ENCODE measurements at regions not wholly inside any gene's neighbourhood (a gene's known extent, or its start where the extent isn't known, plus 50 kb on each side); places are given as distances from the start of the nearest gene placed in this dataset.

DNA sequence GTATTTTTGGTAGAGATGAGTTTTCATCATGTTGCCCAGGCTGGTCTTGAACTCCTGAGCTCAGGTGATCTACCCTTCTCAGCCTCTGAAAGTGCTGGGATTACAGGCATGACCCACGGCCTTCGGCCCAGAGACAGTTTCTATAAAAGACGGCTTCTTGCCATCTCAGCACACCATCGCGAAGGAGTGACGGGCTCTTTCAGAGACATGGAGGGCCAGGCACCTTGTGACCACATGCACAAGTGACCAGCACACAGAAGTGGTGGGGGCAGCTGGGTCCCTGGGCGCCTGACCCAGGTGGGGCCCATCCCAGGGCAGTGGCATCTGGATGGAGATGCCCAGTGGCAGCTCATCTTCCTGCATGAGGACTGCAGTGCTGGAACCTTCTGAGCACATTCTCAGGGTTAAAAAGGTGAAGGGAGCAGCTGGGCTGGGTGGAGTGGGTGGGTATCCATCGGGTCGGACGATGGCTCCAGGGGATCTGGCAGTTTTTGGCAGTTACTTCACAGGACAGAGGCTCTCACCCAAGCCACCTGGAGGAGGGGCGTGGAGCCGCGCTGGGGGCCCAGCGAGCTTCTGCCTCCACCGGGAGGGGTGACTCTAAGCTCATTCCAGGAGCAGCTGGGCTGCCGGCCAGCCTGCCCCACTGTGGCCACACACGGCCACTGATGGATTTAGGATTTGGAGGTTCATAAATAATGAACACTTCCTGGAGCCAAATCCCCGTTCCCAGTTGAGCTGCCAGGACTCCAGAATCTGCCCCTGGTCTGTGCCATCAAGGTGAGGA, 373.0 kb downstream of the CTTN start:
- CTCF ChIA-PET, result no interaction called here
- POLR2A ChIA-PET, result no interaction called here

DNA sequence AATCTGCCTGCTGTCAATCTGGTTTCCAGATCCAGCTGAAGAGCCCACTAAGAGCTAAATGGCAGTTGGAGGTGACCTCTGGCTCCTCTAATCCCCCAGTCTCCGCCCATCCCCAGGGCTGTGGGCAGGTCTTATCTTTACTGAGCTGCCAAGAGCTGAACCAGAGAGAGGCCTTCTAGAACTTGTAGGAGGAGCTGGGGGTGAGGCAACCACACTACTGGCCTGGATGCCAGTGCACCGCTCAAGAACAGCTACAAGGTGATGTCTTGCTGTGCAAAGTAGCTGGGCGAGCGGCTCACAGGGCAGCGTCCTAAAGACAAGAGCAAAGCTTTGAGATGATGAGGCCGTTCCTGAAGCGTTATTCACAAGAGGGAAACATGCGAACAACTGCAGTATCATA, 374.6 kb downstream of the CTTN start:
- CTCF ChIA-PET, result interaction anchor here (0.9 kb wide), 1 partner anchor 11 kb away, joined by 3 read pairs; no protein-coding TSS in a partner anchor
- POLR2A ChIA-PET, result no interaction called here

DNA sequence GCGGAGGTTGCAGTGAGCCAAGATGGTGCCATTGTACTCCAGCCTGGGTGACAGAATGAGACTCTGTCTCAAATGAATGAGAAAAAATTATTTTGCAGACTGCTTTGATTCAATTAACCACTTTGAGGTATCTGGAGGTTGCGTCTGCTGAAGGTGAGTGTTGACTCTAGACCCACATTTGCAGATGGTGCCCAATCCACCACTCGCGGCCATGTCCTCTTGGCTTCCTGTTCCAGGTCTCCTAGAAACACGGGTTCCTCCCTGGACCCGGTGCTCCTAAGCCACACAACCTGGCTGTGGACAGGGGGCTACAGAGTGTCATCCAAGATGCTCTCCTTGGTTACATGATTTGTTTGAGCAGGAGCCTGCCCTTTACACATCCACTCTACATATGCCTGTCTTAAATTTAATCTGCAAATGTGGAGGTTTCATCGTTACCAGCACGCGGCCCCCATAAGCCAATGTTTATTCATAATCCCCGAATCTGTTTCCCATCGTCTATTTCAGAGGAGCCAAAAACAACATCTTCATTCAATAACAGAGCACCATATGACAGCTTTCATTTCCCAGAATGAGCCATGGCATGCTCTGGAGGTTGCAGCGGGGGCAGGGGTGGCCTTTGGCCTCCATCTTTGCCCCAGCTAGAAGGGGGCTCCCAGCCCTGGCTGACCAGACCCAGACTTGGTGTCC, 377.2 kb downstream of the CTTN start:
- CTCF ChIA-PET, result no interaction called here
- POLR2A ChIA-PET, result no interaction called here

DNA sequence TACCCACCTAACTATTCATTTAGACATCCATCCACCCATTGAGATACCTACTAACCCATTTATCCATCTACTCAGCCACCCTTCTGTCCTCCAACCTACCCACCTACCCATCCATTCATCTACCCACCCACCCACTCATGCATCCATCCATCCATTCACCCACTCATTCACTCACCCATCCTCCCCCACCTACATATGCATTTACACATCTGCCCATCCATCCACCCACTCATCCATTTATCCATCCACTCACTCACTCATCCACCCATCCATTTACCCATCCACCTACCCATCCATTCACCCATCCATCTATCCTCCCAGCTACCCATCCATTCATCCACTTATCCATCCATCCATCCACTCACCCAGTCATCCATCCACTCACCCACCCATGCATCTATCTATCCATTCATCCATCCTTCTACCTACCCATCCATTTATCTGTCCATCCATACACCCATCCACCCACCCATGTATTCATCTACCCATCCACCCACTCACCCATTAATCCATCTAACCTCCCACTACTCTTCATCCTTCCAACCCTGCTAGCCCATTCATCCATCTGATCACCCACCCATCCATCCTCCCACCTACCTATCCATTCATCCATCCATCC, 378.7 kb downstream of the CTTN start:
- ChIA-PET POLR2A (no interaction called here), CTCF (no interaction called here)

DNA sequence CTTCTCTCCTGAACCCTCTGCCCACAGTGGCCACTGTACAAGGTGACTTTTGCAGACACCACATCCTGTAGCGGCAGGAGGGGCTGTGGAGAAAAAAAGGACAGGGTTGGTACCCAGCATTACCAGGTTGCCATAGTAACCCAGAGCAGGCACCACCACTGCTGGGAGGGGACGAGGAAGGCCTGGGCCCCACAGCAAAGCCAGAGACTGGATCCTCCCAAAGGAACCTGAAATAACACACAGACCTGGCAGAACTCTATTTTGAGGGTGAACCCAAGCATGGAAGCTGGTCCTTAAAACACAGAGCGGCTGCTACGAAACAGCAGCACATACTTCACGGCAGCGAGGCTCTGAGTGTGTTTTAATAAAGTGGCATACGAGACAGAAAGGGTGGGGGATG, 380.6 kb downstream of the CTTN start:
- CTCF ChIA-PET, result no interaction called here
- POLR2A ChIA-PET, result no interaction called here

DNA sequence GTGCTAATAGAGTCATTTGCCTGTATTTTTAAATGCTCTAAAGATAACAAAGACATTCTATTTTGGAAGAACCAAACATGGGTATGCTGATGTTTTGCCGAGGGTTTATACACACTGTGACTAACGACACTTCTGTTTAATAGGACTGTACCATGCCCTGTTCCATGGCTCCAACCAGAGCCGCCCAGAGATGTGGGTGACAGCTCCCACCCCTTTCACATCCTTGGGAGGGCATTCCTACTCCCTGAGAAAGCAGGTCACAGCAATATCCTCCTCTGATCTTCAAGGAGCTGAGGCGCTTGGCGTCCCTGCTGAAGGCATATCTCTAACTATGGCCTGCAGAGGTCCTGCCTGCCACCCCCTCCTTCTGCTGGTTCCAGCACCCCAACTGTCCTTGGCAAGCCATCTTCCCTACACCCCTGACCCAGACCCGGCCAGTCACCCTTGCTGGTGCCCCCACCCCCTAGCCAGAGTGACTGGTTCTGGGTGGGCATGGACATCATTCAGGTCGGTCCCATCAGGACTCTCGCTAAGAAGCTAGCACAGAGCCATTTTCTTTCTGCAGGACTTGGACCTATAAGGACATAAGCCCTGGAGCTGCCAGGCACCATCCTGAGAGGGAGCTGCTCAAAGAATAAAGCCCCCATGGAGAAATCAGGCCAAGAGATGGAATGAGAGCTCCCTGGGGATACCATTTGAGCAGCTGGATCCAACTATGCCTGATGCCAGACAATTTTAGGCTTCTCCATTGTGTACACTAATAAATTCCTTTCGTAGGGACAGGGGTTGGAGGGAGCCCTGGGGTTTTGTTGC, 381.3 kb downstream of the CTTN start:
- ChIA-PET CTCF (no interaction called here), POLR2A (no interaction called here)

DNA sequence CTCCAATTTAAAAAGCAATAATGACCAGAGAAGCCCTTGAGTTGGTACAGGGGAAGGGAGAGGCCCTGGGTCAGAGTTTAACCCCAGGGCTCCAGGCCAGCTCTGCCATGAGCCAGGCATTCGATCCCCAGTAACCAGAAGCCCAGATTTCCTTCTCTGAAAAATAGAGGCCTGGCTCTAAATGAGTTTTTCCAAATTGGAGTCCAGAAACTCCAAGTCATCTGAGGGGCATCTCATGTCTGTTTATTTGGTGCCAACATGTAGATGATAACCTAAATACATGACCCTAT, 381.9 kb downstream of the CTTN start:
- POLR2A ChIA-PET, result no interaction called here
- CTCF ChIA-PET, result no interaction called here

DNA sequence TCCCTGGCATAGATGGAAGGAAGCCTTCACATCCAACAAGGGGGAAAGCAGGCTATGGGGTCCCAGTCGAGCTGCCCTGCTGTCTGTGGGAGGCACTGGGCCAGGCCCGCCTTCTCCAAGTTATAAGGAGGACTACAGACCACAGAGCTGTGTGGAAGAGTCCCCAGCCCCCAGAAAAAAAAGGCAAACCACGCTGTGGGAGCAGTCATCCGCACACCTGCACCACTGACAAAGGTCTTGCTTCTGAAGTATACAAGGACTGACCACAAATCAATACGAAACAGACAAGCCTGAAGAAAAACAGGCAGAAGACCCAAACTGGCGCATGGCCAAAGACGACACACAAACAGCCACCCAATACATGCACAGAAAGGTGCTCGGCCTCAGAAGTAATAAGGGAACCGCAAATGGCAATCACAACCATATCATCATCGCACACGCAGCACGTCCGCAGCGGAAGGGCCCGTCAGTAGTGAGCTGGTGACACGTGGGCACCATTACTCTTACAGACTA, 384.1 kb downstream of the CTTN start:
- ChIA-PET CTCF (no interaction called here), POLR2A (no interaction called here)

DNA sequence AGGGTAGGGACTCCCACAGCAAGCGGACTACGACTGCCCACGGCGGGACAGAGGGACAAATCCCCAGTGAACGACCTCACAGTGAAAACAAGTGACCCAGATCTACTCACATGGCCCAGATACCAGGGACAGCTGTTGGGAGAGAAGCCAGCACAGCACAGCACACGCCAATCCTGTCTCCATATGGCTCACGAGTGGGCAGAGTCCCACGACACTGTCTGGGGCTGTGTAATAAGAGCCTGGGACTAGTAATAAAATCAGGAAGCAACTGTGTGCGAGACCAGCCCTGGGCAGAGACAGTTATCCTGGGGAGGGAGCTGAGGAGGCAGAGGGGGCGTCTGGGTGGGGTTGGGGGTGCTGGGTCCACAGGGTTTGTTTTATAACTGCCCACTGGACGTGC, 385.0 kb downstream of the CTTN start:
- CTCF ChIA-PET, result no interaction called here
- POLR2A ChIA-PET, result no interaction called here

DNA sequence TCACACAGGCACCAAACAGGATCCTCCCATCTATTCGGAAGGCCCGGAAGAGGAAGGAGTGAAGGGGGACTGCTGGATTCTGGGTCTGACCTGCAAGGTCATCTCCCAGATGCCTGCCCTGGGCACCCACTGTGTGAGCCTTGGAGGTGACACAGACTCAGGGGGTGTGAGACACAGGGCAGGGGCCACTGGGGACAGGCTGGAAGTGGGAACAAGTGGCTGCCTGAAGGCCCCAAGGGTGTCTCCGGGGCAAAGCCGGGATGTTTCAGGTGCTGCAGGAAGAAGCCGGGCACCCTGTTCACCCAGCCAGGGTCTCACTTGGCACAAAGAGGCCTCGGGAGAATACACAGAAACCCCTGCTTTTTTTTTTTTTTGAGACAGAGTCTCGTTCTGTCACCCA, 385.5 kb downstream of the CTTN start:
- POLR2A ChIA-PET, result interaction anchor here (0.6 kb wide), 1 partner anchor 515 kb away, joined by 3 read pairs; no protein-coding TSS in a partner anchor

DNA sequence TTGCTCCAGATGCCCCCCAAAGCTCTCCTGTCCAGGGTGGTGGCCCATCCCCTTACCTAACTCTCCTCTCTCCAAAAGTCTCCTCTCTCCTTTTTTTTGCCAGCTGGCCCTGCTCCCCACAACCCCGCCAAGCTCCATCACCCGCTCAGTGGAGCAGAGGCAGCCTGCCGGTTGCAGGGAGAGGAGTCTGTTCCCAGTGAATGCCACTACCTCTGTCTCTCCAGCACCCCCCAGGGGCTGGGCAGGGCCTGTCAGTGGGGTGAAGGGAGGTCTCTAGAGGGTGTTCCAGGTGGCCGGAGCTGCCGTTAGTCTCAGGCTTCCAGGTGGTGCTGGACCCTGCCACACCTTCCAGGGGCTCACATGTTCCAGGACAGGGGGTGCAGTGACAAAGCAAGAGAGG, 387.0 kb downstream of the CTTN start:
- ChIA-PET CTCF (no interaction called here), POLR2A (no interaction called here)

More for the DNA sequence above, 385.5 kb downstream of the CTTN start:
- CTCF ChIA-PET, result interaction anchor here (0.9 kb wide), 1 partner anchor 11 kb away, joined by 3 read pairs; no protein-coding TSS in a partner anchor

DNA sequence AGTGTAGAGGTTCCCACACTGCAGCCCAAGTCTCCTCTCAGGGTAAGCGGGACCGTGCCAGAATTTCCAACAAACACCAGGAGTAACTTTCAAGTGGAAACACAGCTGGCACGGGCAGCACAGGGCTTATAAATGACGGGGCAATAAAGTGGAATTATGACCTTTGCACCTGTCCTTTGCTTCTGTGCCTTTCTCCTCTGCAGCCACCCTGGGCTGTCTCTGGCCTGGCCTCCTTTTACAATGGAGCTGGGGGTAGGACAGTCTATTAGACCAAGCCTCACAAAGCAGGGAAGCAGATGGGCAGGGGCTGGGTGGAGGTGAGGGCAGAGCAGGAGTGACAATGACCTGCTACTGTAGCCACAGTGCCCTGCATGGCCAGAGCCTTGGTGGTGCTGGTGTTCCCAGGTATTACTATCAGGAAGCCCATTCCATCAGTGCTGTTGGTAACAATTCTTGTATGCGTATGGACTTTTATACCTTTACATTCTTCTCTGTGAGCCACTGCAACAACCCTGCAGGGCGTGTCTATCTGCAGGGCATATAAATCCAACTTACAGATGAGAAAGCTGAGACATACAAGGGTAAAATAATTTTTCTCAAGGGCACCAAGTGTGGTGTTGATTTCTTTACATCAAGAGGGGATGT, 387.8 kb downstream of the CTTN start:
- ChIA-PET POLR2A (no interaction called here), CTCF (no interaction called here)

DNA sequence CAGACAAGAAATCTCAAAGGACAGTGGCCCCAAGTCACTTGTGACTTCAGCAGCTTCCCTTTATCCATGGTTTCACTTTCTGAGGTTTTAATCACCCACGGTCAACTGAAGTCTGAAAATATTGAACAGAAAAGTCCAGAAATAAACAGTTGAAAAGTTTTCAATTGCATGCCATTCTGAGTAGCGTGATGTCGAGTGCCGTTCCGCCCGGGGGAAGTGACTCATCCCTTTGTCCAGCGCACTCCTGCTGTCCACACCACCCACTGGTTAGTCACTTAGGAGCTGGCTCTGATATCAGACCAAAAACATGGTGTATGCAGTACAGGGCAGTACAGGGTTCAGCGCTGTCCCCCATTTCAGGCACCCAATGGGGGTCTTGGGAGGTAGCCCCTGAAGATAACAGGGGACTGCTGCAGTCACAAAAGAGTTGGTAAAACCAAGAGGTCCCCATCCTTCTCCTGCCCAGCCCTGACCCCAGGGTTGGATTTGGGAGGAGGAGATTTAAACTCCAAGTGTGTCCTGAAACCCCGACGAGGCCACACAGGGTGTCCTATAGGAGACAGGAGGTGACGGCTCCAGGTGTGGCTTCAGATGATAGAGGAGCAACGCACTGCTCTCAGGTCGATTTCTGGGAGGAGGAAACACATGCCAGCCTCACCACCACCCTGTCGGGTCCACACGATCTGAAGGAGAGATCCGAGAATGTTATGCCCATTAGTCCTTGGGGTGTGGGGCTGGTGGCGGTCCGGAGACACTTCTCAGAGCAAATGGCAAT, 390.1 kb downstream of the CTTN start:
- CTCF ChIA-PET, result no interaction called here
- POLR2A ChIA-PET, result no interaction called here

DNA sequence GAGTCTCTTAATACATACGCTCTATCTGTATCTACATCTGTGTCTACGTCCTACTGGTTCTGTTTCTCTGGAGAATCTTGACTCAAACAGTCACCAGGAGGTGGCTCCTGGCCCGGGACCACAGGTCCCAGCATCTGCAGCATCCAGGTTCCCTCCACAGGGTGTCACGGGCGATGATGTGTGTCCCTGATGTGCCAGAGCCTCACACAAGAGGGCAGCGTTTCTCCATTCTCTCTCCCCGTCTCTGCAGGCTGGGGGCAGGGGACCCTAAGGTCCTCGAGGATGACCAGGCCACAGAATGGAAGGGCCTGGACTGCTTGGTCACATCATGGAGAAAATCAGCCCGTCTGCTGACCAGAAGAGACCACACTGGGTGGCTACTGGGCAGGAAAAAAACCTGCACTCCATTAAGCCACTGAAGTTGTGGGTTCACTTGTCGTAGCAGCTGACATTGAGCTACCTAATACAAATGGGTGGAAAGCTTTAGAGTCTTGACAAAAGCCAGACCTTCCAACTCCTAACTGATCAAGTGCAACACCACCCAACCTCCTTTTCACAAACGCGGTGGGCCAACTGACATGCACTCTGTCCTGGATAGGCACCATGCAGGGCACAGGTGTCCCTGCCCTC, 392.5 kb downstream of the CTTN start:
- POLR2A ChIA-PET, result no interaction called here
- CTCF ChIA-PET, result no interaction called here

DNA sequence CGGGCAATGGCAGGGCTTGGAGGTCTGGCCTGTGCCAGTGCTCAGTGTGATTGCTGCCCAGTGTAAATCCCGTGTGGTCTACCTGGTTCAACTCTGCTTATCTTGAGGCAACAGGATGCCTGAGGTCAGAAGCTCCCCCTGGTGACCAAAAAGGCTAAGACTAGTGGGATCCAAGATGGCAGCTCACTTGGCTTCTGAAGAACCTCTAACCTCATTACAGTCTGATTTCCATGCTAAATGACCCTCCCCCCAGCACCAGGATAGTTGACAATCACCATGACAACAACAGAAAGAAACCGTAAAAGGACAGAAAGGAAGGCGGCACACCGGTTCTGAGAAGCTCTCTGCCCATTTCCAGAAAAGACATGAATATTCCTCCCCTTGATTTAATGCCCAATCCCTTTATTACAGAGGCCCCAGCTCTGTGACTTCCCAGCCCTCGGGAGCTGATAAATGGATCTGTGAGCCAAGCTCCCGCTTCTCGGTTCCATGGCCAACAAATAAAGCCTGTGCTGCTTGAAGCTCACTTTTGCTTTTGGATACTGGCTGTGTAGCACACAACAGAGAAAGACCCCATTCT, 398.4 kb downstream of the CTTN start:
- ChIA-PET POLR2A (no interaction called here), CTCF (no interaction called here)

DNA sequence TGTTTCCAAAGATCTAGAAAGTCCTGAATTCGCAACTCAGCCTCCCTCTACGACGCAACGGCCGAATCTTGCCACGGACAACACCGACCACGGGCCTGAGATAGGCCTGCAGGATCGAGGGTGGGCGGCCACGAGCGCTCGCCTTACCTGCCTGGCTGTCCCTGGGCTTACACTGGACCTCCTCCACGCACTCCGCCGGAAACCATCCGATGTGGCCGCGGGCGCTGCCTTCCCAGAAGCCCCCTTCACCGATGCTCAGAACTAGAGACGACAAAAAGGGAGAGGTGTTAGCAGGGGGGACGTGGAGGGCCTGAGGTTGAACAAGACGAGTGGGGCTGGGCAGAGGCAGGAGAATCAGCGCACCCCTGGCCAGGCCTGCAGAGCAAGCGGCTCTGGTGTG, 400.0 kb downstream of the CTTN start:
- ChIA-PET POLR2A (no interaction called here), CTCF (no interaction called here)

DNA sequence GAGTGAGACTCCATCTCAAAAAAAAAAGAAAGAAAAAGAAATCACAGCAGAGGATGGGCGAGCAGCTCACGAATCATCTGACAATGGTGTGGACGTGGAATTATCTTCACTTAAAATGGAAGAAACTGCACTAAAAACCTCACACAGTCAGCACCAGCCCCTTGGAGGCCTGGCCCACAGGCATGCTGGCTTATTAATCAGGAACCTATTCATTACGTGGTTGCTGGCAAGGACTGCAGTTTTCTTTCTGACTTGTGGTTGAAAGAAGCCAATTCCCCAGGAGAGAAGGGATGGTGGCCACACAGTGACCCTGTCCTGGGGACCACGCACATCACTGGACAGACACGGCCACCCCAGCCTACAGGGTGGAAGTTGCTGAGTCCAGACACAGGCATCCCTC, 401.1 kb downstream of the CTTN start:
- POLR2A ChIA-PET, result no interaction called here
- CTCF ChIA-PET, result no interaction called here

DNA sequence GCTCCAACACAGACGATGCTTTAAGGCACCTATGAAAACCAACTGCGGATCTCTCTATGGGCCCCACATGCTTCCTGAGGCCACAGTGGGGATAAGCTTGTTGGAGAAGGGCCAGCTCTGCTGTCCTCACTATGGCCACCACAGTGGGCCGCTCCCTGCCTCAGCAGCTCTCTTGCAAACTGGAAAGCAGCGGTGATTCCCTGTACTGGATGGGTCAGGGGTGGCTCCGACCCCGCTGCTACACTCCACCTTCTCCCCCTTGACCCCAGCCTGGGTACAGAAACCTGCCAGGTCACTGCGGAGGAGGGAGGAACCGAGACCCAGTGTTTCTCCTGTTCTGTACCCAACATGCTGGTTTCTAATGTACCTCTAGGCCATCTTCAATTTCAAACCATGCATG, 403.9 kb downstream of the CTTN start:
- CTCF ChIA-PET, result no interaction called here

More for the DNA sequence above, 403.9 kb downstream of the CTTN start:
- POLR2A ChIA-PET, result no interaction called here
